BLaER1 treated with 17β-estradiol and CSF1 and Interleukin-3, amounts not matched to agents 10 nM and 100 nM (cell line): ENCODE measurements at regions not wholly inside any gene's neighbourhood (a gene's known extent, or its start where the extent isn't known, plus 50 kb on each side); places are given as distances from the start of the nearest gene placed in this dataset.
"Not testable (repeated sequence)": the region's sequence is repeated elsewhere in the genome, so short reads cannot be mapped to it uniquely, and the experiment has no call there.

ENCODE experiments used
- H3K27ac ChIP-seq, 11 experiments: shearing (Covaris generic); formaldehyde crosslinking; 2 replicates each; pipeline ENCODE4 v1.8.1; 2022
- H3K27me3 ChIP-seq, 11 experiments: shearing (Covaris generic); formaldehyde crosslinking; 2 replicates each; pipeline ENCODE4 v1.8.1; 2022
- H3K36me3 ChIP-seq, 11 experiments: shearing (Covaris generic); formaldehyde crosslinking; 2 replicates each; pipeline ENCODE4 v1.8.1; 2022
- H3K4me1 ChIP-seq, 10 experiments: shearing (Covaris generic); formaldehyde crosslinking; 2 replicates each; pipeline ENCODE4 v1.8.1; 2022
- H3K4me2 ChIP-seq, 11 experiments: shearing (Covaris generic); formaldehyde crosslinking; 2 replicates each; pipeline ENCODE4 v1.8.1; 2022
- H3K4me3 ChIP-seq, 10 experiments: shearing (Covaris generic); formaldehyde crosslinking; 2 replicates each; pipeline ENCODE4 v1.8.1; 2022
- H3K9ac ChIP-seq, 11 experiments: shearing (Covaris generic); formaldehyde crosslinking; 2 replicates each; pipeline ENCODE4 v1.8.1; 2022
- H3K9me3 ChIP-seq, 11 experiments: shearing (Covaris generic); formaldehyde crosslinking; replicated peaks in 1 of 11; 2 replicates each; pipeline ENCODE4 v1.8.1; 2022
- H4K20me1 ChIP-seq, 11 experiments: shearing (Covaris generic); formaldehyde crosslinking; 2 replicates each; pipeline ENCODE4 v1.8.1; 2022
- Cebpa-rat ChIP-seq, 11 experiments: shearing (Covaris generic); IDR thresholded peaks; 2 replicates each; pipeline ENCODE4 v1.8.1; 2022

DNA sequence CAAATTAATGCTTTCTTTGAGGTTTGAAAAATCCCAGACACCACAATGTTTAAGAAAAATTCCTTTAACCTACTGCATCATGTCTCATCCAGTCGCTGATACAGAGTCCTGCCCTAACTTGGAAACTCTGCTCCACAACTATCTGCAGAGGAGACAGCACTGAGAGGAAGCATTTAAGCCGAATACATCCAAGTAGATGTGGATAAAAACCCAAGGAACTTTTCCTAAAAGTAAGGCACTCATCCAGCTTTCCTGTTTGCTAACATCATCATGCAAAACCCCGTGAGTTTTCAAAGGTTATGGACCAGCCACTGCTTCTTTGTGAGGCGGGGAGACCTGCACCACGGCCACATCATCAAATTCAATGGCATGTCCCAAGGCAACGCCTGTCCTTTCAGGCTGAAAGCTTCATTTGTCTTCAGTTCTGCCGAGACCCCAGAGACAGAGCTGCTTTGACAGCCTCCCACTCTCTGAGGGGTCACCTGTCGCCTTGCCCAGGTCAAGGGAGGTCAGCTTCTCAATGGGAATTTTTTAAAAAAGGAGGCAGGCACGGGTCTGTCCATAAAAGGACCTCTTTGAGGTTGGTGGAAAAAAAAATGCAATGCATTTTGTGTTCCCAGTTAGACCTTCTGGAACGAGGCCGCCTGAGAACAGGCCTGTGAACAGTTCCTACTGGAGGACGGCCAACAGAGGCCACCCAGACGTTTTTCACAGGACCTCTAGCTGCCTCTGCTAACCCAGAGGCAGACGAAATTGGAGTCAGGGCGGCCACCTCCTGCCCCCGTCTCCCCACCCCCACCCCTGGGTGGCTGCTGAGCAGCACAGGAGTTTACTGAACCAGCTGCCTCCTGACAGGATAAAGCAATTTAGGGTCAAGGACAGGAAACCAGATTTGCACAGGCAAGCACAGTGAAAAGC lies 142.5 kb upstream of the HDDC2 start:
- TF ChIP-seq Cebpa-rat (IDR thresholded peaks at IDR 0.05): no peak
- Histone ChIP-seq H3K36me3 (no peaks in the 10 kb centered on the region), H3K27ac (no peak overlapping the region), H3K27me3 (no peaks in the 10 kb centered on the region), H4K20me1 (no peaks in the 10 kb centered on the region), H3K9me3 (peaks cover 3 to 13% (median 10%) of the 10 kb centered on the region in 11 experiments; a peak in 19 of 22 replicates), H3K4me3 (no peak overlapping the region), H3K4me1 (peaks cover 0 to 16% (median 0%) of the 10 kb centered on the region in 10 experiments; a peak in 6 of 20 replicates), H3K9ac (no peak overlapping the region), H3K4me2 (no peak overlapping the region; a peak in 2 of 22 replicates)

DNA sequence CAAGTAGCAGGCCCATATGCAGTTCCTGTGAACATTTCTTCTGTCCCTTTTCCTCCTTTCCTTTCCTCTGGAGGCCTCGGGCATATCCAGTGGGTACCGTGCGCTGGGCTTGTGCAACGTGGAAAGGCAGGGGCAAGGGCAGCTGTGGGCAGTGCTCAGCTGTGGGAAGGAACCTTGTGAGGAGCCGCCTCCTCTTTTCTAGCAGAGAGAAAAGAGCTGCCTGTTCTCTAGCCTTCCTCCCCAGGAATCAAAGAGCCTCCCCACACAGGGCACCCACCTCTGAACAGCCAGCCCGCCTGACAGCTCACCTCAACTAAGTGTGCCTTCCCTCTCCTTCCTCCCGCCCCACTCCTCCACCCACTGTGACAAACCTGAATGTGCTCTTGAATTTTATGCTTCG lies 143.3 kb upstream of the HDDC2 start:
- no peak overlapping the region for H3K9ac ChIP-seq
- H3K4me3 ChIP-seq: no peak overlapping the region
- no peaks in the 10 kb centered on the region for H3K36me3 ChIP-seq
- peaks cover 11 to 21% (median 17%) of the 10 kb centered on the region in 11 experiments; a peak in 20 of 22 replicates for H3K9me3 ChIP-seq
- no peak overlapping the region for H3K27ac ChIP-seq
- H3K4me1 ChIP-seq: peaks cover 0 to 16% (median 0%) of the 10 kb centered on the region in 10 experiments; a peak in 6 of 20 replicates
- H3K4me2 ChIP-seq: no peak overlapping the region; a peak in 2 of 22 replicates
- H3K27me3 ChIP-seq: no peaks in the 10 kb centered on the region
- no peaks in the 10 kb centered on the region for H4K20me1 ChIP-seq
- TF ChIP-seq Cebpa-rat (IDR thresholded peaks at IDR 0.05): no peak

DNA sequence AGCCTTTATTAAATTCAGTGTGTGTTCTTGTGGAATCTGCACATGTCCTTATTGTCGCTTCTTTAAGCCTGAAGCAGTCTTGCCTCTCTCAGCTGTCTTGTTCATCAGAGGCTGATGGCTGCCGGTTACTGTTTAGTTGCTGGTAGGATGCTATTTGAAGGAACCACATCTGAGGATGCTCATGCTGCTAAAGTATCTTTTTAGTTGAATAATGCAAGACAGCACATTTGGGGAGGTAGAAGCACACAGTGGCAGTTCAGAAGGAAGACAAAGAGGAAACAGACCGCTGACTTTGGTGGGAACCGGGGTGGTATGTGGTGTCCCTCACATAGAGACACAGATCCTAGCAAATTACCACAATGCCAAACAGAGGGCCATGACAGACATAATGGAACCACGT lies 144.2 kb upstream of the HDDC2 start:
- Histone ChIP-seq H3K9me3 (peaks cover 18 to 30% (median 25%) of the 10 kb centered on the region in 11 experiments), H4K20me1 (no peaks in the 10 kb centered on the region)
- TF ChIP-seq Cebpa-rat (IDR thresholded peaks at IDR 0.05): no peak

DNA sequence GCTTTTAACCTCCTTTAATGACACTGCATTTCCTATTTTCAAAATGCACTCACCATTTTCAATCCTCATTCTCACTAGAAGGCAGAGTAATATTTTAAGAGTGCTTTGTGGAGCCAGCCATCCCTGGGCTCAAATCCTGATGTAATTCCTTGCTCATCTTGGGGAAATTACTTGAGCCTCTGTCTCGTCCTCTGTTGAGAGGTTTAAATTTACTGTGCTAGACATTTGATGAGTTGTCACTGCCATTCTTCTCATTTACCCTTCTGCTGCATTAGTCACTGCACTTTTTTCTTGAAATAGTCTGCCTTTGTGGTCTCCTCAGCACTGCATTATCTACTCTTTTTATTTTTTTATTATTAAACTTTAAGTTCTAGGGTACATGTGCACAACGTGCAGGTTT lies 150.0 kb upstream of the HDDC2 start:
- peak overlapping the region in 2 of 11 experiments; percentile 7 to 22; a peak in 2 of 22 replicates for H3K27ac ChIP-seq
- H3K27me3 ChIP-seq: no peaks in the 10 kb centered on the region
- H3K9ac ChIP-seq: no peak overlapping the region
- no peak overlapping the region for H3K4me3 ChIP-seq
- H3K4me2 ChIP-seq: peak overlapping the region in 3 of 11 experiments; percentile 8 to 30 (median 22); a peak in 4 of 22 replicates
- H3K36me3 ChIP-seq: peaks cover 0 to 17% (median 10%) of the 10 kb centered on the region in 11 experiments; a peak in 11 of 22 replicates
- H4K20me1 ChIP-seq: no peaks in the 10 kb centered on the region
- no peak for TF ChIP-seq Cebpa-rat (IDR thresholded peaks at IDR 0.05)
- H3K9me3 ChIP-seq: peaks cover 55 to 84% (median 74%) of the 10 kb centered on the region in 11 experiments
- peaks cover 0 to 11% (median 0%) of the 10 kb centered on the region in 10 experiments; a peak in 4 of 20 replicates for H3K4me1 ChIP-seq

More for the DNA sequence above, 144.2 kb upstream of the HDDC2 start:
- H3K4me3 ChIP-seq: no peak overlapping the region
- H3K27ac ChIP-seq: no peak overlapping the region
- no peaks in the 10 kb centered on the region for H3K36me3 ChIP-seq
- H3K27me3 ChIP-seq: no peaks in the 10 kb centered on the region
- H3K9ac ChIP-seq: no peak overlapping the region
- peak overlapping the region in 4 of 11 experiments; percentile 5 to 29 (median 14); a peak in 3 of 22 replicates for H3K4me2 ChIP-seq
- peaks cover 0 to 16% (median under 1%) of the 10 kb centered on the region in 10 experiments; a peak in 10 of 20 replicates for H3K4me1 ChIP-seq

DNA sequence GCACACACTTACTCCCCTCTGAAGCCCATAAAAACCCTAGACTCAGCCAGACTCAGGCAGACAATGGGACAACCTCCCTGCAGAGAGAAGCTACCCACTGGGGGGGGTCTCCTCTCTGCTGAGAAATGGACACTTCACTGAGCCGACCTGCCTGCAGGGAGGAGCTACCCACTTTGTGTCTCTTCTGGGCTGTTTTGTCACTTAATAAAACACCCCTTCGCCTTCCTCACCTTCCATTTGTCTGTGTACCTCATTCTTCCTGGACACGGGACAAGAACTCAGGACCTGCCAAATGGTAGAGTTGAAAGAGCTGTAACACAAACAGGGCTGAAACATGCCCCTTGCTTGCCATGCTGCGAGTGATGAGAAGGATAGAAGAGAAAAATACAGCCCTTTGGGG lies 151.7 kb upstream of the HDDC2 start:
- Histone ChIP-seq H3K36me3 (peaks cover 0 to 17% (median 10%) of the 10 kb centered on the region in 11 experiments; a peak in 11 of 22 replicates), H3K4me3 (peak overlapping the region in 7 of 10 experiments; percentile 17 to 42 (median 28); a peak in 7 of 20 replicates), H3K9me3 (peaks cover 68 to 97% (median 89%) of the 10 kb centered on the region in 11 experiments), H3K4me1 (peaks cover 0 to 11% (median 0%) of the 10 kb centered on the region in 10 experiments; a peak in 4 of 20 replicates), H3K27ac (no peak overlapping the region), H4K20me1 (no peaks in the 10 kb centered on the region), H3K9ac (no peak overlapping the region), H3K4me2 (no peak overlapping the region), H3K27me3 (no peaks in the 10 kb centered on the region)
- no peak for TF ChIP-seq Cebpa-rat (IDR thresholded peaks at IDR 0.05)

DNA sequence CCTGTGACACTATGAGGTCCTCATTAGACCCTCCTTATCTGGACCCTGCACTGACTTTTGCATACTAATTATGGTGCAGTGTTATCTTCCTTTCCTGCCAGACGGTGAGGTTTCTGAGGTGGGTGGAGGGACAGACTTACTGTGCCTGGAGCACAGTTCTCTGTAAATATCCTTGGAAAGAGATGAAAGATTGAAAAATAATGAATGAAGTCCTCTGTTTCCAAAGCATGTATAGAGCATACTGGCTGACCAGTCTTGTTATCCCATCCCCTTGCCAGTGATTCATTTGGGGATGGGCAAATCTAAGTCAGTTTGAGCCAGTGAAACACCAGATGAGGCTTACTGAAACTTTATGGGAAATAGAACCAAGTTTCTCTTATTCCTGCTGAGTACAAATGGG lies 152.6 kb upstream of the HDDC2 start:
- H3K9me3 ChIP-seq: peaks cover 68 to 97% (median 91%) of the 10 kb centered on the region in 11 experiments

DNA sequence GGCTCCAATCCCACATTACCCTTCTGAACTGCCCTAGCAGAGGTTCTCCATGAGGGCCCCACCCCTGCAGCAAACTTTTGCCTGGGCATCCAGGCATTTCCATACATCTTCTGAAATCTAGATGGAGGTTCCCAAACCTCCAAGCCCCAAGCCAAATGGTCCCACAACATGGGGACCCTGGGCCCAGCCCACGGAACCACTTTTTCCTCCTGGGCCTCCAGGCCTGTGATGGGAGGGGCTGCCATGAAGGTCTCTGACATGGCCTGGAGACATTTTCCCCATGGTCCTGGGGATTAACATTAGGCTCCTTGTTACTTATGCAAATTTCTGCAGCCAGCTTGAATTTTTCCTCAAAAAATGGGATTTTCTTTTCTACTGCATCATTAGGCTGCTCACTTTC lies 156.7 kb upstream of the HDDC2 start:
- Histone ChIP-seq H3K9me3 (peaks cover 56 to 73% (median 65%) of the 10 kb centered on the region in 11 experiments), H3K36me3 (peaks cover 0 to 11% (median 6%) of the 10 kb centered on the region in 11 experiments; a peak in 8 of 22 replicates)
- H3K27me3 ChIP-seq, H3K9ac ChIP-seq, H3K4me1 ChIP-seq, H3K4me3 ChIP-seq, H3K27ac ChIP-seq, H4K20me1 ChIP-seq, H3K4me2 ChIP-seq: not testable (repeated sequence)

More for the DNA sequence above, 152.6 kb upstream of the HDDC2 start:
- H3K36me3 ChIP-seq: peaks cover 0 to 17% (median 10%) of the 10 kb centered on the region in 11 experiments; a peak in 11 of 22 replicates
- H3K27me3 ChIP-seq: no peaks in the 10 kb centered on the region
- no peak overlapping the region for H3K27ac ChIP-seq
- TF ChIP-seq Cebpa-rat (IDR thresholded peaks at IDR 0.05): no peak
- peak overlapping the region in 1 of 10 experiments; percentile 19; a peak in 2 of 20 replicates for H3K4me3 ChIP-seq
- no peaks in the 10 kb centered on the region for H4K20me1 ChIP-seq
- H3K9ac ChIP-seq: no peak overlapping the region
- peaks cover 0 to 11% (median 0%) of the 10 kb centered on the region in 10 experiments; a peak in 4 of 20 replicates for H3K4me1 ChIP-seq
- no peak overlapping the region for H3K4me2 ChIP-seq

DNA sequence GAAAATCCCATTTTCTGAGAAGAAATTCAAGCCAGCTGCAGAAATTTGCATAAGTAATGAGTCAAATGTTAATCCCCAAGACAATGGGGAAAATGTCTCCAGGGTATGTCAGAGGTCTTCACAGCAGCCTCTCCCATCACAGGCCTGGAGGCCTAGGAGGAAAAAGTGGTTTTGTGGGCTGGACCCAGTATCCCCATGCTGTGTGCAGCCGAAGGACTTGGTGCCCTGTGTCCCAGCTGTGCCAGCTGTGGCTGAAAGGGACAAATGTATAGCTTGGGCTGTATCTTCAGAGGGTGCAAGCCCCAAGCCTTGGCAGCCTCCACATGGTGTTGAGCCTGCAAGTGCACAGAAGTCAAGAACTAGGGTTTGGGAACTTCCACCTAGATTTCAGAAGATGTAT lies 163.6 kb upstream of the HDDC2 start:
- H3K9ac ChIP-seq, H3K4me2 ChIP-seq, H3K36me3 ChIP-seq, H4K20me1 ChIP-seq, H3K27ac ChIP-seq, H3K27me3 ChIP-seq, H3K4me3 ChIP-seq: not testable (repeated sequence)
- Histone ChIP-seq H3K9me3 (peaks cover 33 to 54% (median 43%) of the 10 kb centered on the region in 11 experiments), H3K4me1 (peaks cover 20 to 29% (median 24%) of the 10 kb centered on the region in 10 experiments)

DNA sequence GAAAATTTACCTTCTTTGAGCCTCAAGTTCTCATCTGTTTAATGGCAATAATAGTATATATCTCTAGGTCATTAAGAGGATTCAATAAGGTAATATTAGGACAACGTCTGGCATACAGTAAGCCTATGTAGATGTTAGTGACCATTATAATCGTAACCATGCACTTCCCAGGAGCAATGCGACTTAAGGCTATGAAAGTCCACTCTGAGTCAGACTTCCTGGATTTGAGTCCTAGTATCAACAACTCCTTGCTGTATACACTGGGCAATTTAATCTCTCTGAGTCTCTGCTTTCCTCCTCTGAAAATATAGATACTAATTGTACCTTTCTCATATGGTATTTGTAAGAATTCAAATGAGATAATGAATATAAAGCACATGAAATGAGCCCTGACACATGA lies 168.1 kb upstream of the HDDC2 start:
- peak overlapping the region; percentile 48 to 95 (median 63); a peak in 18 of 22 replicates for H3K4me2 ChIP-seq
- peaks cover 22 to 49% (median 29%) of the 10 kb centered on the region in 10 experiments for H3K4me1 ChIP-seq
- H3K36me3 ChIP-seq: peaks cover 0 to 6% (median 0%) of the 10 kb centered on the region in 11 experiments; a peak in 1 of 22 replicates
- peak overlapping the region in 3 of 11 experiments; percentile 65 to 83 (median 81); a peak in 5 of 22 replicates for H3K9ac ChIP-seq
- H4K20me1 ChIP-seq: no peaks in the 10 kb centered on the region
- H3K27me3 ChIP-seq: no peaks in the 10 kb centered on the region
- H3K27ac ChIP-seq: peak overlapping the region in 4 of 11 experiments; percentile 67 to 99 (median 92); a peak in 7 of 22 replicates
- no peak overlapping the region for H3K4me3 ChIP-seq
- no peak for TF ChIP-seq Cebpa-rat (IDR thresholded peaks at IDR 0.05)
- H3K9me3 ChIP-seq: peaks cover 23 to 40% (median 31%) of the 10 kb centered on the region in 11 experiments
